H9 (cell line): ENCODE measurements at regions not wholly inside any gene's neighbourhood (a gene's known extent, or its start where the extent isn't known, plus 50 kb on each side); places are given as distances from the start of the nearest gene placed in this dataset.

Experiments used
- DNase-seq: peaks from one replicate; pipeline ENCODE4 v3.0.0-alpha.2; 2017
- H2AFZ ChIP-seq: one replicate; pipeline ENCODE4 v1.6.1; 2013; ENCODE audit warnings: mild to moderate bottlenecking, low read length, control low read depth, moderate library complexity
- H2AK5ac ChIP-seq: 2 replicates; pipeline ENCODE4 v1.6.1; 2013; ENCODE audit warnings: low read length, control low read depth, mixed read lengths; ENCODE audit not compliant: insufficient read length
- H2BK120ac ChIP-seq: one replicate; pipeline ENCODE4 v1.6.1; 2013; ENCODE audit warnings: low read depth, mild to moderate bottlenecking, low read length, control low read depth, inconsistent platforms; ENCODE audit not compliant: poor library complexity, severe bottlenecking
- H2BK12ac ChIP-seq: 2 replicates; pipeline ENCODE4 v1.6.1; 2013; ENCODE audit warnings: low read length, control low read depth, mixed read lengths, low read depth; ENCODE audit not compliant: insufficient read length
- H2BK15ac ChIP-seq: 2 replicates; pipeline ENCODE4 v1.6.1; 2013; ENCODE audit warnings: low read depth, low read length, control low read depth
- H2BK20ac ChIP-seq: one replicate; pipeline ENCODE4 v1.6.1; 2013; ENCODE audit warnings: low read depth, mild to moderate bottlenecking, low read length, control low read depth, inconsistent platforms; ENCODE audit not compliant: poor library complexity, severe bottlenecking
- H2BK5ac ChIP-seq: 2 replicates; pipeline ENCODE4 v1.6.1; 2013; ENCODE audit warnings: low read length, control low read depth, mixed read lengths; ENCODE audit not compliant: insufficient read length
- H3K14ac ChIP-seq: 2 replicates; pipeline ENCODE4 v1.6.1; 2013; ENCODE audit warnings: low read length, control low read depth; ENCODE audit not compliant: insufficient read depth
- H3K18ac ChIP-seq: 2 replicates; pipeline ENCODE4 v1.6.1; 2013; ENCODE audit warnings: low read depth, mild to moderate bottlenecking, mixed read lengths, low read length, control low read depth; ENCODE audit not compliant: insufficient read length
- H3K23ac ChIP-seq: 2 replicates; pipeline ENCODE4 v1.6.1; 2013; ENCODE audit warnings: low read length, control low read depth, mixed read lengths, low read depth; ENCODE audit not compliant: insufficient read length
- H3K23me2 ChIP-seq: 2 replicates; pipeline ENCODE4 v1.6.1; 2013; ENCODE audit warnings: low read depth, mild to moderate bottlenecking, mixed read lengths, low read length, control low read depth; ENCODE audit not compliant: insufficient read length, poor library complexity, severe bottlenecking
- H3K27ac ChIP-seq: 2 replicates; pipeline ENCODE4 v1.5.1; 2013; ENCODE audit warnings: low read length, control low read depth, mixed read lengths, low read depth; ENCODE audit not compliant: insufficient read length
- H3K27me3 ChIP-seq: 2 replicates; pipeline ENCODE4 v1.6.1; 2013; ENCODE audit warnings: low read length, control low read depth, inconsistent platforms; ENCODE audit not compliant: insufficient read depth
- H3K4ac ChIP-seq: 2 replicates; pipeline ENCODE4 v1.6.1; 2013; ENCODE audit warnings: low read depth, mild to moderate bottlenecking, control low read depth, inconsistent platforms, low read length, moderate library complexity
- H3K4me1 ChIP-seq: 2 replicates; pipeline ENCODE4 v1.6.1; 2013; ENCODE audit warnings: low read length, control low read depth, inconsistent platforms; ENCODE audit not compliant: insufficient read depth
- H3K4me2 ChIP-seq: 2 replicates; pipeline ENCODE4 v1.6.1; 2013; ENCODE audit warnings: low read length, control low read depth, mixed read lengths; ENCODE audit not compliant: insufficient read length, insufficient read depth
- H3K56ac ChIP-seq: 2 replicates; pipeline ENCODE4 v1.6.1; 2013; ENCODE audit warnings: low read depth, mild to moderate bottlenecking, mixed read lengths, low read length, control low read depth; ENCODE audit not compliant: insufficient read length
- H3K79me1 ChIP-seq: 2 replicates; pipeline ENCODE4 v1.6.1; 2013; ENCODE audit warnings: low read depth, mild to moderate bottlenecking, moderate library complexity, low read length, control low read depth, inconsistent platforms; ENCODE audit not compliant: insufficient read depth, poor library complexity, severe bottlenecking
- H3K79me2 ChIP-seq: 2 replicates; pipeline ENCODE4 v1.6.1; 2013; ENCODE audit warnings: low read length, control low read depth, inconsistent platforms; ENCODE audit not compliant: insufficient read depth
- H3K9ac ChIP-seq: 2 replicates; pipeline ENCODE4 v1.6.1; 2013; ENCODE audit warnings: low read length, control low read depth, mixed read lengths; ENCODE audit not compliant: insufficient read length; ENCODE audit errors: extremely low read depth
- H3K9me3 ChIP-seq: one replicate; pipeline ENCODE4 v1.6.1; 2013; ENCODE audit warnings: low read depth, low read length, inconsistent platforms; ENCODE audit not compliant: control insufficient read depth
- H3T11ph ChIP-seq: one replicate; pipeline ENCODE4 v1.6.1; 2013; ENCODE audit warnings: mild to moderate bottlenecking, low read length, control low read depth, inconsistent platforms
- H4K20me1 ChIP-seq: one replicate; pipeline ENCODE4 v1.6.1; 2013; ENCODE audit not compliant: control insufficient read depth, insufficient read length, insufficient read depth
- H4K5ac ChIP-seq: 2 replicates; pipeline ENCODE4 v1.6.1; 2013; ENCODE audit warnings: low read depth, mild to moderate bottlenecking, mixed read lengths, low read length, control low read depth; ENCODE audit not compliant: insufficient read length
- H4K8ac ChIP-seq: replicated peaks from 2 replicates; pipeline ENCODE4 v1.6.1; 2013; ENCODE audit warnings: low read length, control low read depth, mixed read lengths, low read depth; ENCODE audit not compliant: insufficient read length
- H4K91ac ChIP-seq: 2 replicates; pipeline ENCODE4 v1.6.1; 2013; ENCODE audit warnings: low read depth, mild to moderate bottlenecking, moderate library complexity, mixed read lengths, low read length, control low read depth; ENCODE audit not compliant: insufficient read length
- H3K27ac Mint-ChIP-seq, 3 experiments: 2 replicates in 2 of 3; 3 replicates in 1 of 3; pipeline ENCODE4 v1.8.0; 2020 to 2021; ENCODE audit warnings: mixed read lengths in 3 of 3, mild to moderate bottlenecking in 1 of 3, moderate library complexity in 1 of 3
- H3K27me3 Mint-ChIP-seq: 2 replicates; pipeline ENCODE4 v1.8.0; 2021; ENCODE audit warnings: low read depth, mild to moderate bottlenecking, moderate library complexity, mixed read lengths
- H3K36me3 Mint-ChIP-seq, 3 experiments: 2 replicates in 2 of 3; 3 replicates in 1 of 3; pipeline ENCODE4 v1.8.0; 2020 to 2021; ENCODE audit warnings: low read depth in 3 of 3, mixed read lengths in 3 of 3; ENCODE audit not compliant: insufficient read depth in 1 of 3
- H3K4me1 Mint-ChIP-seq, 2 experiments: 2 replicates each; pipeline ENCODE4 v1.8.0; 2020; ENCODE audit warnings: mixed read lengths in 2 of 2
- H3K4me3 Mint-ChIP-seq, 2 experiments: 2 replicates in 1 of 2; 3 replicates in 1 of 2; pipeline ENCODE4 v1.8.0; 2020 to 2021; ENCODE audit warnings: mild to moderate bottlenecking in 2 of 2, mixed read lengths in 2 of 2, moderate library complexity in 1 of 2
- H3K9me3 Mint-ChIP-seq, 2 experiments: 2 replicates in 1 of 2; 3 replicates in 1 of 2; pipeline ENCODE4 v1.8.0; 2020; ENCODE audit warnings: mild to moderate bottlenecking in 2 of 2, mixed read lengths in 2 of 2, moderate library complexity in 1 of 2
- WGBS: extraction: QIAGEN DNeasy Blood & Tissue Kit; methylation state at CpG from one replicate; pipeline ENCODE4 v1.1.7; 2013; ENCODE audit warnings: missing lambda C conversion rate, low lambda C conversion rate, mixed read lengths; ENCODE audit not compliant: insufficient read length; ENCODE audit errors: extremely low coverage; 5-methylcytosine and 5-hydroxymethylcytosine counted together
- TF ChIP-seq, protein P1 (sequence below): fragments of 200-600 bp; sonication (generic); conservative IDR thresholded peaks from 3 replicates; pipeline ENCODE4 v1.8.0; 2021; ENCODE audit warnings: antibody characterized with exemption, mild to moderate bottlenecking

DNA sequence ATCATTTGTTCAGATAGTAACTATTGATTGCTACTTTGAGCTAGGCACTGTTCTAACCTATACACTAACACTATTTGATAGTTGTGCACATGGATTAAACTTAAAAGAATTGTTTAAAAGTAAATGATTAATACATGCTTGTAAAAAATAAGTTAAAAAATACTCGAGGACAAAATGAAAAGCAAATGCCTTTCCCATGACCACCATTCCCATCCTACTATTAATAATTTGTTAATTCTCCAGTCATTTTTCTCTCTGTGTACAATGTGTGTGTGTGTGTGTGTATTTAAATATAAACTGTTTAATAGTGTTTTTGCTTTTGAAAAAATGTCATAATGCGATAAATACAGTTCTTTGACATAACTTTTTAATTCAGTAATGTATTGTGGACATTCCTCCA is 78.7 kb upstream of the KCNMB2 start:
- Histone ChIP-seq H3K79me1 (no peaks in the 10 kb centered on the region), H2AFZ (no peak overlapping the region), H3K27ac (no peak overlapping the region), H3K4me1 (no peaks in the 10 kb centered on the region), H3K27me3 (no peaks in the 10 kb centered on the region), H3K9ac (no peak overlapping the region), H4K8ac (no peak overlapping the region), H4K5ac (no peak overlapping the region), H4K20me1 (no peaks in the 10 kb centered on the region), H4K91ac (no peak overlapping the region), H3K14ac (no peak overlapping the region), H2BK12ac (no peak overlapping the region), H3K23me2 (no peaks in the 10 kb centered on the region), H3K4me2 (no peak overlapping the region), H2BK15ac (no peak overlapping the region), H3K56ac (no peak overlapping the region), H2BK120ac (no peak overlapping the region), H3K23ac (no peak overlapping the region), H2BK20ac (no peak overlapping the region), H3K18ac (no peak overlapping the region), H3K9me3 (no peaks in the 10 kb centered on the region), H2BK5ac (no peak overlapping the region), H3K4ac (no peak overlapping the region), H3T11ph (no peak overlapping the region), H3K79me2 (no peaks in the 10 kb centered on the region), H2AK5ac (no peak overlapping the region)
- H3K27ac Mint-ChIP-seq = no peak overlapping the region
- TF ChIP-seq, protein P1, sequence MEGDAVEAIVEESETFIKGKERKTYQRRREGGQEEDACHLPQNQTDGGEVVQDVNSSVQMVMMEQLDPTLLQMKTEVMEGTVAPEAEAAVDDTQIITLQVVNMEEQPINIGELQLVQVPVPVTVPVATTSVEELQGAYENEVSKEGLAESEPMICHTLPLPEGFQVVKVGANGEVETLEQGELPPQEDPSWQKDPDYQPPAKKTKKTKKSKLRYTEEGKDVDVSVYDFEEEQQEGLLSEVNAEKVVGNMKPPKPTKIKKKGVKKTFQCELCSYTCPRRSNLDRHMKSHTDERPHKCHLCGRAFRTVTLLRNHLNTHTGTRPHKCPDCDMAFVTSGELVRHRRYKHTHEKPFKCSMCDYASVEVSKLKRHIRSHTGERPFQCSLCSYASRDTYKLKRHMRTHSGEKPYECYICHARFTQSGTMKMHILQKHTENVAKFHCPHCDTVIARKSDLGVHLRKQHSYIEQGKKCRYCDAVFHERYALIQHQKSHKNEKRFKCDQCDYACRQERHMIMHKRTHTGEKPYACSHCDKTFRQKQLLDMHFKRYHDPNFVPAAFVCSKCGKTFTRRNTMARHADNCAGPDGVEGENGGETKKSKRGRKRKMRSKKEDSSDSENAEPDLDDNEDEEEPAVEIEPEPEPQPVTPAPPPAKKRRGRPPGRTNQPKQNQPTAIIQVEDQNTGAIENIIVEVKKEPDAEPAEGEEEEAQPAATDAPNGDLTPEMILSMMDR = no peak
- no peaks in the 10 kb centered on the region; a peak in 1 of 4 replicates for H3K4me1 Mint-ChIP-seq
- no peak overlapping the region for H3K4me3 Mint-ChIP-seq
- H3K27me3 Mint-ChIP-seq = no peaks in the 10 kb centered on the region; the same call in 1 of the 2 replicates
- no peak for DNase-seq
- no CpG with 5 or more reads among the region's 2 CpGs for WGBS
- no peaks in the 10 kb centered on the region for H3K36me3 Mint-ChIP-seq
- H3K9me3 Mint-ChIP-seq = peaks cover 2 to 5% of the 10 kb centered on the region in 2 experiments; a peak in 2 of 5 replicates
